DMS 273 treated with DMSO at 0.1 percent for 48 hours (cell line): ENCODE measurements at regions not wholly inside any gene's neighbourhood (a gene's known extent, or its start where the extent isn't known, plus 50 kb on each side); places are given as distances from the start of the nearest gene placed in this dataset.
"Not testable (repeated sequence)": the region's sequence is repeated elsewhere in the genome, so short reads cannot be mapped to it uniquely, and the experiment has no call there.

Experiments used
- DNase-seq: peaks from one replicate; lab custom pipeline; 2025; lab: John Stamatoyannopoulos, UW

DNA sequence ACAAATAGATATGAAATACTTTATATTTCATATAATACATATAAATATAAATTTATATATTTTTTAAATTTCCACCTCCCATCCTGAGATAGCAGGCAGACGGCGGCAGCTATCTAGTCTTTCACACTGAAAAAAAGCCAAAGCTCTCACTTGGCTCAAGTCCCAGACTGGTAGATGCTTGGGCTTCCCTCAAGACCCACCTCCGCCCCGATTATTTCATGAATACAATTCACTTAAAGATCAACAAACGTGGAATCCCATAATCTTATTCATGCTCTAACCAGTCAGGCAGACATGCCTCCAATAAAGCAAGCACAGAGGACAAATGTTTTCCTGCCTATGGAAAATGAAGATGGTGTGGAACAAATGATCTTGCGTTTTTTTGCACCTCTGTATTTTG is 275.9 kb upstream of the NR2F2 start:
- DNase-seq = no peak

- no peak for DNase-seq
Measured at GRCh38 chr15:96058103-96058851, 272.2 kb upstream of the NR2F2 start.

DNA sequence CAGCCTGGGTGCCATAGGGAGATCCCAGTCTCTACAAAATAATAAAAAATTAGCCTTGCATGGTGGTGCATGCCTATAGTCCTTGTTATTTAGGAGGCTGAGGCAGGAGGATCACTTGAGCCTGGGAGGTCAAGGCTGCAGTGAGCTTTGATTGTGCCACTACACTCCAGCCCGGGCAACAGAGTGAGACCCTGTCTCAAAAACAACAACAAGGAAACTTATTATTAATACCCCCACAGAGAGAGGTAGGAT is 271.7 kb upstream of the NR2F2 start:
- not testable (repeated sequence) for DNase-seq

GRCh38 chr15:96060591-96060990 is 269.9 kb upstream of the NR2F2 start:
- DNase-seq = not testable (repeated sequence)

DNA sequence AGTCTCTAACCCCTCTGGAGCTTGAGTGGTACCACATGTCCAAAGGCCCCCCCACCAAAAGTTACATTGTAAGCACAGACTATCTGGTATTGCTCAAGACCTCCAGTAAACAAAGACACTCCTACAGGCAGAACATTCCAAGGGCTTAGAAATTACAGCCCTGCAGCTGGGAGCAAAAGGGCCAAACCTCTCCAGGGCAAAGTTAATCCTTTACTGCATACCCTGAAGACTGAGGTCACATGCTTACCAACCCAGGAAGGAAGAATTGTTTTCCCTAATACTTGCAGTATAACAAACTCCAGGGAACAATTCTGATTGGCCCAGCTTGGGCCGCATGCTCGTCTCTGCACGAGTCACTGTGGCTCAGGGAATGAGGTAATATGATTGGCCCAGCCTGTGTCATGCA is 266.1 kb upstream of the NR2F2 start:
- no peak for DNase-seq

DNA sequence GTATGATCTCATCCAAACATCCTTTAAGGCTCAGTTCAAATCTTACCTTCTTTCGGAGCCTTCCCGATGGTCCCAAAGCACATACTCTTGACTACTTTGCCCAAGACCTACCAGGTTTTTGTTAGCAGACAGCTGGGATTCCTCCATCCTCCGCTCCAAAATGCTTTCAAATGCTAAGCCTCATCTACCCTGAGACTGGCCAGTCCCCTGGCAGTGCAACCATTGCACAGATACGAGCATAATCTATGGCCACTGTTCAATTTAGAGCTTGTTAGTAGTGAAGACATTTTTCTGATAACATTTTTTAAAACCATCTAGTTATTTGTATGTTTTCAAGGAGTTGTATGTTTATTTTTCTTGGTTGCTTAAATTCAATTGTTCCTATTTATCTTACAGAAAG is 264.4 kb upstream of the NR2F2 start:
- DNase-seq = no peak

DNA sequence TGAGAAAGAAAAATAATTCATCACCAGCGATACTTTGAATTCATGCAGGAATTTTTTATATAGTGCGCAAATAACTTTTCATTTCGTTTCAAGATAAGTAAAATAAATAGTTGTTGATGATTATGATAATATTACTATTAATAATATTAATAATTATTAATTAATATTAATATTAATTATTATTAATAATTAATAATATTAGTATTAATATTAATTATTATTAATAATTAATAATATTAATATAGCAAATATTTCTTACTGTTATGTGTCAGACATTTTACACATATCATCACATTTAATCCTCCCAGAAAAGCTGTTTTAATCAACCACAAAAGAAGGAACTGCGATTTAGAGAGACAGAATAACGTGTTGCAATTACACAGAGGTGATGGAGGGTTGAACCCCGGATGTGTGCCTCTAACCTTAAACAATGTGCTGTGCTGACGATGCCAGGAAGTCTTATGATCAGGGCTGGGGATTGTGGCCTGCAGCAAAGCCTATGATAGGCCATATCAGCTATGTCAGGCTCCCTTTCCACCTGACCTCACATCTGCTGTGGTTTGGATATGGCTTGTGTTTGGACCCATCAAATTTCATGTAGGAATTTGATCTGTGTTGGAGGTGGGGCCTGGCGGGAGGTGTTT is 263.5 kb upstream of the NR2F2 start:
- DNase-seq = no peak

DNA sequence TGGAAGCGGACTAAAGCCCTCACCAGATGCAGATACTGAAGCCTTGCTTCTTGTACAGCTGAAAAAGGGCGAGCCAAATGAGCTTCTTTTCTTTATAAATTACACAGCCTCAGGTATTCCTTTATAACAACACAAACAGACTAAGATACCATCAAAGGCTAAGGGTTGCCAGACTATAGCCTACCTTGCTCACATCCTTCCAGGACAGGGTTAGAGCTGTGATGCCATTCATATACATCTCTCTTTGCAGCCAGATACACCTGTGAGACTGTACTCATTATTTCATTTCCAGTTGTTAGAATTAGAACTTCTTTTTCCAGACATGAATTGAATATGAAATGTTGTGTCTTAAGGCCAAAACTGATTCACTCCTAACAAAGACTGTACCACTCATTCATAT is 262.8 kb upstream of the NR2F2 start:
- DNase-seq = no peak

DNA sequence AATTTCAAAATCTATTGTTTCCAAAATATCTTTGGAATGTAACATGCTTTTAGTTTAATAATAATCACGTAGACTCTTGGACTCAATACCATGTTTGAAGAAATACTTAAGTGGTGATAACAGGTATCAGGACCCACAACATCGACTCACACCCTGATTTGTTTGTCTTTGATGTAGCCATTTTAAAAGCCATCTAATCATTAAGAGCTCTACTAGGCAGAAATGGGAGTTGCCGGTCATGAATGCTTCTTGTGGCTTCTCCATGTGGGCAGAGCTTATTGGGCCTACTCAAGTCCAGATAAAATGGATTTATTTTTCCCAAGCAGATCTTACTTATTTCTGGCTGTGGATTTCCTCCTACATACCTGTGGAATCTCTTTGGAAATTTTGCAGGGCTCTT is 261.6 kb upstream of the NR2F2 start:
- no peak for DNase-seq

GRCh38 chr15:96070636-96071035 is 259.9 kb upstream of the NR2F2 start:
- DNase-seq = no peak

DNA sequence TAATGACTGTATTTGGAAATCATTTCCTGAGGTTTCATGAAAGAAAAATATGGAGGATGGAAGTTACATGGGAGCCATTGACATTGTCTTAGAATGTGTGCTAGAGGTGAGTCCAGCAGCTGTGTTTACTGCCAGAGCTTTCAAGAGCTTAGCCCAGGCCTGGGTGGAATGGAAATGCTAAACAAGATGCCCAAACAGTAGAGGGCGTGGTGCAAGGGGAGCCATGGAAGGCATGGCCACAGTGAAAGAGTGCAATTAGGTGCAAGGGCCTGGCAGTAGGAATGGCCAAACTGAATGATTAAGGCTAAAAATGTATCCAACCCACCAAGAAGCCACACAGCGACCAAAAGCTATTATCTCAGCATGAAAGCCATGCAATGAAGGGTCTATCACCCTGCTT is 257.7 kb upstream of the NR2F2 start:
- no peak for DNase-seq

DNA sequence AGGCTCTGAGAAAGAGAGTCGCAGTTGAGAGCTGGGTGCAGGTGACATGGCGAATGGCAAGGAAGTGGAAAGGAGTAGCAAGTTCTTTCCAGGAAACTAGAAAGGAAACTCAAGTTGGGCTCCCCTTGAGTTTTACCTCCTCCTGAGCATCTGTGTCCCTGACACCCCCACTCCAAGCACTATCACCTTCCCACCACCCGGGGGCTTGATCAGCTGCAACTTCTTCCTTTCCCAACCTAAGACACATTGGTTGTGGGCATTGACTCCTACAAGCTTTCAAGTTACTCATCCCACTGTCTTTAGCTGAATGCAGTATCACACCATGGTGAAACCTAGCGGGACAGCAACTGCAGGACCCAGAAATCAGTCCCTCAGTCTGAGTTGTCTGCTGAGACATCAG is 256.6 kb upstream of the NR2F2 start:
- DNase-seq = no peak

DNA sequence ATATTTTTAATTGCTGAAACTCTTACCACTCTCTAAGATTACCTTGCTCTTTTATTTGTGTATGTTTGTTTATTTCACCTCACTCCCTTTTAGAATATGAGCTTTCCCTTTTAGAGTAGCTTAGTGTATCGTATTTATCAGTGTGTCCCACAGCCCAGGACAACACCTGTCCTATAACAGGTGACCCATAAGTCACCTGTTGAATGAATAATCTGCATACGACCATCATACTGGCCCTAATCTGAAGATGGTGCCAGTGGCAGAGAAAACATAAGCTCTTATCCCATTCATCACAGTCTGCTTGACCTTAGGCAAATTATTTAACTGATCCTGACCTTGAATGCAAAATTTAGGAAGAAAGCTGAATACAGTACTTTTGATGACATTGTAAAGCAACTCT is 254.6 kb upstream of the NR2F2 start:
- DNase-seq = no peak

- no peak for DNase-seq
Measured at GRCh38 chr15:96076350-96076749, 254.2 kb upstream of the NR2F2 start.

GRCh38 chr15:96079041-96079440 is 251.5 kb upstream of the NR2F2 start:
- DNase-seq = no peak

DNA sequence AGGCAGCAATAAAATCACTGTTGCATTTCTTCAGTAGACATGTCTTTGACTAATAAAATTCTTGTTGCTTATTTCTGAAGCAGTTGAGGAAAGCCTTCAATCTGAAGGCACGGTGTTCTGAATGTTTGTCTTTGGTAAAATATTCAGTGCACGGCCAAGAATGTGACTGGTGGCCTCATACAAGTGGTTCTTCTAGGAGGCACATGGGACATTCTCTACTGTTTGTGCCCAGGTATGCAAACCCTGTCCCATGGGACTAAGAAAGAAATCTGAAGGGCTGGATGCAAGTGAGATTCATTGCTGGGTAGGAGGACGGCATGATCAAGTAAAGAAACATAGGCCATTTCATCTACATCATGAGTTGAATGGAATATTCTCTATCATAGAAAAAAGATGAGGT is 250.6 kb upstream of the NR2F2 start:
- DNase-seq = no peak

DNA sequence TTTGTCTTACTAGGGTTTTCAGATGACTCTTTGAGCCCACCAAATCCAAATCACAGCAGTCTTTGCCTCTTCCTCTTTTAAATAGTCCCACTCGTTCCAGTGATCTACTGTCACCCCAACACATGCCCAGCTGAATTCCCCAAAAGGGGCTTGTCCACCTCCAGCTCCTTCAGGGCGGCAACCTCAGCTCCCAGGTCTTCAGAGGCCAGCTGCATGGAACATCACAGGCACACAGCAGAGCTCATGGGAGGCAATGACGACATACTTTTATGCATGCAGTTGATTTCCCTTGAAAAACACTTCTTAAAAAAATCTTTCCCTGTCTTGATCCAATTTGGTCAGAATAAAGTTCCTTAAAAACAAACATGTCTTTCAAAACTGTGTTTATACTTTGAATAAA is 244.3 kb upstream of the NR2F2 start:
- DNase-seq = no peak

GRCh38 chr15:96087180-96087884 is 243.2 kb upstream of the NR2F2 start:
- DNase-seq = no peak

DNA sequence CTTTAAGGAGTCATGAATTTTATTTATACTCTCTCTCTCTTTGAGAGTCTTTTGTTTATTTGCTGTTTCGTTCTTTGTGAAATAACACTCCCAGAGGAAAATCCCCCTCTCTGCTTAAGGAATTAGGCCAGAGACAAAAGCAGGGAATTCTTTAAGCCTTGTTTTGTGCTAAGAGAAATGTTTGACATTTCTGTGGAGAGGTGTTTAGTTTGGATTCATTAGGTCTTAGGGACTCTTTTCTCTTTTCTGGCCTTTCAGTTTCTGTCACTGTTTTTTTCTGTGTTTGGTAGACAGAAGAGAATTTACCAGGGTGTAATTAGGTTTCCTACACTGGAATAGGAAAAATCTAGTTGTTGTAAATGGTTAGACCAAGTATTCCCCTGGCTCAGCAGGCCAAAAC is 241.8 kb upstream of the NR2F2 start:
- DNase-seq = no peak

GRCh38 chr15:96089405-96090058 is 241.0 kb upstream of the NR2F2 start:
- DNase-seq = no peak

DNA sequence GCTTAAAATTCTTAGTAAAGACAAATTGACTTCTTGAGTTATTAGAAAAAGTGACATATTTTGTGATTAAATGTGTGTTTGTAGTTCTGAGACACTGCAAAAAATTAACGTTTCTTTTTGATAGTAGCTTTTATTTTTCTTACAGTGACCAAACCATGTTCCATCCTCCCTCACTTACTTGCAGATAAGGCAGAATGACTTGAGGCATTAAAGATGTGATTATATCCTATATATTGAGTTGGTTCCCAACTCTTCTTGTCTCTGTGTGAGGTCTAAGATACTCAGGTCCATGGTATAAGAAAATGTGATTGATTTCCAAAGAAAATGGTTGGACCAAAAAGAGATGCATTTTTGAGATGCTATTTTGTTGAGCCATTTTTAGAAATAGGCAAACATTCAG is 238.3 kb upstream of the NR2F2 start:
- no peak for DNase-seq

GRCh38 chr15:96093063-96093462 is 237.4 kb upstream of the NR2F2 start:
- no peak for DNase-seq

DNA sequence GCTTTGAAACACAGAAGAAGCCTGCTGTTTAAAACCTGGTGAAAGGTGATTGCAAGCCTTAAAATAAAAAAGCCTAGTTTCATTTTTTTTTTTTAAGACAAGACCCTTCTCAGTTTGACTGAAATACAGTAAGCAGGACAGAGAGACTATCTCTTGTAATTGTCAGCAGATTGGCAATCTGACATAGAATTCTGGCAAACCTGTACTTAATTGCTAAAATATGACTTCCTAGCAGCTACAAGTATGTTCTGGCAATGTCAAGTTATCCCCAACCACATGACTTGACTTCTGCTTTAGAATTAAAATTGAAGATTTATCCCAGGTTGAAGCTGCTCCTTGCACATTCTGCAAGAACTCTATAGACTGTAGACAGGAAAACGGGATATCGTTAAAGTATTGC is 232.8 kb upstream of the NR2F2 start:
- DNase-seq = no peak
